Esophagus (tissue), 2 donors: ENCODE measurements at regions not wholly inside any gene's neighbourhood (a gene's known extent, or its start where the extent isn't known, plus 50 kb on each side); places are given as distances from the start of the nearest gene placed in this dataset.

Experiments
- H3K27ac ChIP-seq, 2 donors: one replicate each; pipeline ENCODE4 v1.5.1; 2013; ENCODE audit warnings: low read depth in 2 of 2, mild to moderate bottlenecking in 2 of 2, inconsistent platforms in 1 of 2, low read length in 1 of 2, moderate library complexity in 1 of 2
- H3K27me3 ChIP-seq, 2 donors: one replicate each; pipeline ENCODE4 v1.6.1; 2013; ENCODE audit warnings: low read length in 2 of 2, control low read depth in 1 of 2, mild to moderate bottlenecking in 1 of 2; ENCODE audit not compliant: insufficient read depth in 2 of 2, control insufficient read depth in 1 of 2
- H3K36me3 ChIP-seq, 2 donors: one replicate each; pipeline ENCODE4 v1.6.1; 2013; ENCODE audit warnings: low read length in 1 of 2; ENCODE audit not compliant: control insufficient read depth in 2 of 2, insufficient read depth in 2 of 2
- H3K4me1 ChIP-seq, 2 donors: one replicate each; pipeline ENCODE4 v1.6.1; 2013; ENCODE audit warnings: low read length in 1 of 2; ENCODE audit not compliant: control insufficient read depth in 2 of 2, insufficient read depth in 2 of 2
- H3K4me3 ChIP-seq, 2 donors: one replicate each; pipeline ENCODE4 v1.5.1; 2013; ENCODE audit warnings: low read length in 2 of 2, mild to moderate bottlenecking in 2 of 2, low read depth in 1 of 2, moderate library complexity in 1 of 2
- H3K9me3 ChIP-seq, 2 donors: one replicate each; pipeline ENCODE4 v1.6.1; 2013; ENCODE audit warnings: mild to moderate bottlenecking in 2 of 2, low read depth in 1 of 2, low read length in 1 of 2, moderate library complexity in 1 of 2; ENCODE audit not compliant: control insufficient read depth in 2 of 2, insufficient read depth in 1 of 2
- WGBS, 2 donors: extraction: QIAGEN DNeasy Blood & Tissue Kit; methylation state at CpG; one replicate each; pipeline ENCODE4 v1.1.7; 2013; 5-methylcytosine and 5-hydroxymethylcytosine counted together
- donor health status: healthy with polysubstance abuse.
- donor health status: Bipolar disorder and iron deficiency.

GRCh38 chr6:141244366-141244765 is 888.4 kb upstream of the GJE1 start:
- Histone ChIP-seq H3K27me3 (no peaks in the 10 kb centered on the region), H3K4me3 (no peak overlapping the region), H3K27ac (no peak overlapping the region), H3K36me3 (no peaks in the 10 kb centered on the region), H3K4me1 (no peaks in the 10 kb centered on the region), H3K9me3 (no peaks in the 10 kb centered on the region)
- 20 to 23% methylated on average over 2 of the region's 2 CpGs for WGBS, 2 donors

GRCh38 chr6:141242957-141243356 is 889.8 kb upstream of the GJE1 start:
- no peaks in the 10 kb centered on the region for H3K27me3 ChIP-seq
- H3K4me1 ChIP-seq, result no peaks in the 10 kb centered on the region
- 67 to 70% methylated on average over 1 of the region's 1 CpG for whole genome bisulfite sequencing, 2 donors
- H3K36me3 ChIP-seq, result no peaks in the 10 kb centered on the region
- no peak overlapping the region for H3K4me3 ChIP-seq
- H3K27ac ChIP-seq, result no peak overlapping the region
- H3K9me3 ChIP-seq, result no peaks in the 10 kb centered on the region

- no peaks in the 10 kb centered on the region for H3K4me1 ChIP-seq
- no peak overlapping the region for H3K27ac ChIP-seq
- no peak overlapping the region for H3K4me3 ChIP-seq
- H3K9me3 ChIP-seq, result no peaks in the 10 kb centered on the region
- no peaks in the 10 kb centered on the region for H3K27me3 ChIP-seq
- H3K36me3 ChIP-seq, result no peaks in the 10 kb centered on the region
Measured at GRCh38 chr6:141229296-141229695, 903.4 kb upstream of the GJE1 start.

- H3K9me3 ChIP-seq, result no peaks in the 10 kb centered on the region
- H3K27me3 ChIP-seq, result no peaks in the 10 kb centered on the region
- no peaks in the 10 kb centered on the region for H3K4me1 ChIP-seq
- H3K36me3 ChIP-seq, result no peaks in the 10 kb centered on the region
- H3K27ac ChIP-seq, result no peak overlapping the region
- H3K4me3 ChIP-seq, result no peak overlapping the region
Measured at GRCh38 chr6:141218583-141218982, 914.1 kb upstream of the GJE1 start.

GRCh38 chr6:141216726-141217125 is 916.0 kb upstream of the GJE1 start:
- Histone ChIP-seq H3K36me3 (no peaks in the 10 kb centered on the region), H3K9me3 (no peaks in the 10 kb centered on the region)

GRCh38 chr6:141212296-141212695 is 920.4 kb upstream of the GJE1 start:
- no peak overlapping the region for H3K4me3 ChIP-seq
- no peaks in the 10 kb centered on the region for H3K9me3 ChIP-seq
- H3K27ac ChIP-seq, result no peak overlapping the region
- H3K4me1 ChIP-seq, result peaks cover 0 to 2% of the 10 kb centered on the region in 2 donors
- 51 to 74% methylated on average over 1 of the region's 1 CpG for WGBS, 2 donors
- no peaks in the 10 kb centered on the region for H3K27me3 ChIP-seq
- H3K36me3 ChIP-seq, result no peaks in the 10 kb centered on the region

More at GRCh38 chr6:141216726-141217125, 916.0 kb upstream of the GJE1 start:
- Histone ChIP-seq H3K4me1 (peaks cover 0 to 2% of the 10 kb centered on the region in 2 donors), H3K27ac (no peak overlapping the region), H3K27me3 (no peaks in the 10 kb centered on the region), H3K4me3 (no peak overlapping the region)

GRCh38 chr6:141211845-141212244 is 920.9 kb upstream of the GJE1 start:
- 69 to 82% methylated on average over 3 of the region's 3 CpGs for WGBS, 2 donors
- H3K27ac ChIP-seq, result no peak overlapping the region
- no peak overlapping the region for H3K4me3 ChIP-seq
- H3K27me3 ChIP-seq, result no peaks in the 10 kb centered on the region
- H3K9me3 ChIP-seq, result no peaks in the 10 kb centered on the region
- peaks cover 0 to 2% of the 10 kb centered on the region in 2 donors for H3K4me1 ChIP-seq
- H3K36me3 ChIP-seq, result no peaks in the 10 kb centered on the region

- Histone ChIP-seq H3K36me3 (no peaks in the 10 kb centered on the region), H3K4me3 (no peak overlapping the region), H3K27me3 (no peaks in the 10 kb centered on the region), H3K9me3 (no peaks in the 10 kb centered on the region), H3K4me1 (peaks cover 0 to 2% of the 10 kb centered on the region in 2 donors), H3K27ac (no peak overlapping the region)
- WGBS, 2 donors, result 38% methylated on average over 1 of the region's 1 CpG
Measured at GRCh38 chr6:141210901-141211300, 921.8 kb upstream of the GJE1 start.

GRCh38 chr6:141209890-141210289 is 922.8 kb upstream of the GJE1 start:
- Histone ChIP-seq H3K36me3 (no peaks in the 10 kb centered on the region), H3K9me3 (no peaks in the 10 kb centered on the region), H3K4me1 (peaks cover 0 to 2% of the 10 kb centered on the region in 2 donors), H3K27me3 (no peaks in the 10 kb centered on the region), H3K4me3 (no peak overlapping the region), H3K27ac (no peak overlapping the region)
- 92 to 95% methylated on average over 4 of the region's 4 CpGs for WGBS, 2 donors

GRCh38 chr6:141208101-141208500 is 924.6 kb upstream of the GJE1 start:
- H3K27ac ChIP-seq, result no peak overlapping the region
- no peak overlapping the region for H3K4me3 ChIP-seq
- H3K4me1 ChIP-seq, result peaks cover 0 to 2% of the 10 kb centered on the region in 2 donors
- WGBS, 2 donors, result 88 to 89% methylated on average over 1 of the region's 1 CpG
- H3K9me3 ChIP-seq, result no peaks in the 10 kb centered on the region
- no peaks in the 10 kb centered on the region for H3K27me3 ChIP-seq
- H3K36me3 ChIP-seq, result no peaks in the 10 kb centered on the region
